ENCODE measurements at regions not wholly inside any gene's neighbourhood (a gene's known extent, or its start where the extent isn't known, plus 50 kb on each side); places are given as distances from the start of the nearest gene placed in this dataset.

- TF ChIP-seq CTCF (conservative IDR thresholded peaks at IDR 0.05; ENCODE audit: low read depth, low read length) (no peak), EZH2 (IDR thresholded peaks at IDR 0.05; ENCODE audit: borderline replicate concordance, low read depth, low read length, poor library complexity, severe bottlenecking) (no peak)
Observed at GRCh38 chr2:208708486-208708885, 301.9 kb downstream of the PTH2R start.

All from A673 (cell line).